ENCODE measurements at regions not wholly inside any gene's neighbourhood (a gene's known extent, or its start where the extent isn't known, plus 50 kb on each side); places are given as distances from the start of the nearest gene placed in this dataset.
"Not testable (repeated sequence)": the region's sequence is repeated elsewhere in the genome, so short reads cannot be mapped to it uniquely, and the experiment has no call there.

DNA sequence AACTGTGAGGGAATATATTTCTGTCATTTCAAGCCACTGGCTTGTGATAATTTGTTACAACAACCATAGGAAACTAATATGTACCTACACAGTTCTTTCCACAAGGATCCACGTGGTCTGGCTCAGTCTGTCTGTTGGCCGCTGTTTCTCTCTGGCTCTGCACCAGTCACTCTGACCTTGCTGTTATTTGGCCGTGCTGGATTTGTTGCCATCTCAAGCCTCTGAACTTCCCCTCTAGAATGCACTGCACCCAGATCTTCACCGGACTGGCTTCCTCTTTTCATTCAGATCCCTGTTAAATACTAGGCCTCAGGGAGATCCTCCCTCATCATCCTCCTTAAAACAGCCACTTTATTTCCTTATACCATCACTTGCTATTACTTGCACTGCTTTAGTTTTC lies 446.8 kb downstream of the TFAP2B start:
- no peak for DNase-seq

DNA sequence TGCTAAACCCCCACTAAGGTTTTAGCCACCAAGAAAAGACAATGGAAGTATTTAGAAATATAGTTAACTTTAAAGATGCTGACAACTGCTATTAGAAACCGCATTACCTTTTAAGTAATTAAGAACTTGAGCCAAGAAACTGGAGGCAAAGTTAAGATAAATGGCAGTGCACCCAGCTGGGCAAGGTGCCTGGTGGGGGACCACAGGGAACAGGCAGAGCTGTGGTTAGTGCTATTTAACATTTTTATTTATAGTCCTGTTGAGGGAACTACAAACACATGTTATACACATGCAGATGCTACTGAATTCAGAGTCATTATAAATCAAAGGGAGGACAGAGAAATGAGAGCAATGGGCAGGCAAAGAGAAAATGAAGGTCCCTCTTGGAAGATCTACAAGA lies 447.9 kb downstream of the TFAP2B start:
- DNase-seq = no peak

DNA sequence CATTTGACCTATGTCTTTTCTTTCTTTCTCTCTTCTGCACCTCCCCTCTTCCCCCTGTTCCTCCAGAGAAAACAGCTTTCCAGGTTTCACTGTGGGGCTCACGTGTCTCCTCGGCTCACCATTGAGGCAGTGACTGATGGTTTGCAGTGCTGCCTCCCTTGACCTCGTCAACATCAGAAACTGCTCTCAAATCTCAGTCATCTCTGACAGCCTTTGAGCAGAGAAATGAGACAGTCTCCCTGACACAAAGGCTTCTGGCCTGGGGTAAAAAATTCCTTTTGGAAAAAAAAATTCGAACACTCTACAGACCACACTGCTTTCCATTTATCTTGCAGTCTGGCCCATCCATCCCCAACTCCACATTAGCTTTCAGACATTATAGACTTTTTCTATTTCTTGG lies 450.0 kb downstream of the TFAP2B start:
- DNase-seq = no peak

DNA sequence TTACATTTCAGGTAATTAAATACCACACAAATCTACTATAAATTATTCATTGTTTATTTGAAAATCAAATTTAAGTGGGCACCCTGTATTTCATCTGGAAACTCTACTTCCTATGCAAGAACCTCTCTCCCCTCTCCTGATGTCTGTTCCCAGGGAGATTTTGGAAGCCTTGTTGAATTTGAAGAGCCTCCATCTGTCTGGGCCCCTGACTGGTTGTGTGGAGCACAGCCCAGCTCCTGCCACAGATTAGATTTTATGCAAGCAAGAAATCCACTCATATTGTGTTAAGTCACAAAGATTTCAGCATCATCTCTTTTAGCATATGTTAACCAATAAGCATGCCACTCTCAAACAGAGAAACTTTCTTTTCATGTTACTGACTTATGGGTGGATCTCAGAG lies 451.2 kb downstream of the TFAP2B start:
- no peak for DNase-seq

DNA sequence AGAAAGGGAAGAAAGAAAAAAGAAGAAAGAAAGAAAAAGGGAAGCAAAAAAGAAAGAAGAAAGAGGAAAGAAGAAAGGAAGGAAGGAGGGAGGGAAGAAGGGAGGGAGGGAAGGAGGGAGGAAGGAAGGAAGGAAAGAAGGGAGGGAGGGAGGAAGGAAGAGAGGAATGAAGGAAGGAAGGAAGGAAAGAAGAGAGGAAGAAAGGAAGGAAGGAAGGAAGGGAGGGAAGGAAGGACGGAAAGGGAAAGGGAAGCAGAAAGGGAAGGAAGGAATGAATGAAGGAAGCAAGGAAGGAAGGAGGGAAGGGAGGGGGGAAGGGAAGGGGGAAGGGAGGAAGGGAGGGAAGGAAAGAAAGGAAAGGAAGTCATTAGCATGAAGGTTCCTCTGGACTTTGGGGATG lies 452.9 kb downstream of the TFAP2B start:
- no peak for DNase-seq

DNA sequence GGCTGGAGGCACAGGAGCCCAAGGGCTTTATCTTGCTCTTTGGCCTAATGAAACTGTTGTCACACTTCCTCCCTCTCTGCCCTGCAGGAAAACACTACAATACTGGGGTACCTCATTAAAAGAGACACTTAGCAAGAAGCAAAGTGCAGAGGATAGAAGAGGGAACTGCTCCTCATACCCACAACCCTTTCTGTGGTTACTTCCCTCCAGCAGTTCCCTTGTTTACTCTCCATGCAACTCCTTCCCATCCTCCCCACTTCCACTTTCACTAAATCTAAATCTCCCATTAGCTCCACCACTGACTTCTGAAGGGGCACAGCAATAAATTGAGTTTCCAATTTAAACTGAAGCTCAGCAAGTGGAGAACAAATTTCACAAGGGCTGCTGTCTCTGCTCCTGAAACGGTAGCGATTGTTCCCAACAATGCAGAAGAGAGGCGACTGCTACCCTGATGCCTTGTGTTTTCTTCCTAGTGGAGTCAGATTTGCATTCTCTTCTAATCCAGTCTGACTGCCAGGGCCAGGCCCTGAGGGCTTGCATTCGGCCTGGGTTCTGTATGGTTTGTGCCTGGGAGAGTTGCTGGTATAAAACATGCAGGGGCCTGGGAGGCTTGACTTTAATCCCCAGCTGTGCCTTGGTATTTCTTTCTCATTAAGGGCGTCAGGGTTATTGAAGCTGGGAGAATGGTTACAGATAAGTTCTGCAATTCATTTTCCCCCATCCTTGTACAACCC lies 454.7 kb downstream of the TFAP2B start:
- no peak for DNase-seq

DNA sequence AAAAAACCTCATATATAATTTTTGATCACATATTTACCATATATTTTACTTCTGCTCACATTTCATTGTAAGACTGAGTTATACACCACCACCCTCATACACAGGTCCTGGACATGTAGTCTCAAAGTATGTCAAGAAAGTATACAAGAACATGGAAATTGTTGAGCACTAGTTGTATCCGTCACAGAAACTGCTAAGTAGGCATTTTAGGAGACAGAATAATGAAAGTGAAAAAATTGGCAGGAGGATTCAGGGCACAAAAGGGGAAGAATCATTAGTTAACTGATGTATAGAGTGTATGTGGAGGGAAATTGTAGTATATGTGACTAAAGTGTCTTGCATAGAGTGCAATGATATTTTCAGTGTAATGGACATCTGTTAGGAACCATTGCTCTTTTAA lies 458.8 kb downstream of the TFAP2B start:
- no peak for DNase-seq

DNA sequence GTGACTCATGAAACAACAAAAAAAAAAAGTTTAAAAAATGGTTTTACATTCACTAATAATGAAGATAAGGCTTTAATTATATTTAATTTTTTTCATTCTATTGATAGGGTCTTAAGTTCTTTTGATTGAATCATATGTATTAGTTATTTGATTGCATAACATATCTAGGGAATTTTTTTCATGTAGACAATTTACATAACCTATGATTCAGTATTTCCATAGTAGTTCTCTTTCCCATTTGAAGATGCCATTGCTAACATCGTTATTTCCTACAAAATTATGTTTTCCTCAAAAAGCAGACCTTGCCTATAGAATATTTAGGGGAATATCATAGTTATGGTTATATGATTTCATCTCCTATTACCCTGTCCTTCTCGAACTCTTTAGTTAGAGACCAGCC lies 463.4 kb downstream of the TFAP2B start:
- DNase-seq = no peak

DNA sequence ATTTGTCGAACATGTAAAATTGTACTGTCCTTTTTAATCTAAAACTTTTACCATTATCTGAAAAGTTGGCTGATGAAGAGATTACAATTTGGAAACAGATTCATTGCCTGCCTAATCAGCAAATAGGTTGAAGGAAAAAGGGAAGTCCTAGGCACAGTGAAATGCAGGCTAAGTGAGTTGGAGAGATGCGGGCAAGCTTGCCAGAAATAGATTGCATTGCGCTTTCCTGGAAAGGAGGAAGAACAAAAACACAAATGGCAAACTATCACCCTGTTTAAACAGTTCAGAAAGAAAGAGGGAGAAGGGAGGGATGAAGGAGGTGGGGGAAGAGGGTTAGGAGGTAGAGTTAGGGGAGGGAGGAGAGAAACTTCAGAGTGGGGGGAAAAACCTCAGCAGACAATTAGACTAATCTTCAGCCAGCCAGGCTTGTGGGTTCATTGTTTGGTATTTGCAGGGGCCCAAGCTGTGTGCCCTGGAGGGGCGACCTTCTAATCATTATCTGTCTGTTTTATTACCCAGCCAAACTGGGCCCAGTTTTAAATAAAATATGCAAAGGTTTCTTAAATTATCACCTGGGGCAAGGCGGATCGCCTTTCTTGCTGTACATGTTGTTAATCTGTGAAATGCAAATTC lies 465.2 kb downstream of the TFAP2B start:
- no peak for DNase-seq

DNA sequence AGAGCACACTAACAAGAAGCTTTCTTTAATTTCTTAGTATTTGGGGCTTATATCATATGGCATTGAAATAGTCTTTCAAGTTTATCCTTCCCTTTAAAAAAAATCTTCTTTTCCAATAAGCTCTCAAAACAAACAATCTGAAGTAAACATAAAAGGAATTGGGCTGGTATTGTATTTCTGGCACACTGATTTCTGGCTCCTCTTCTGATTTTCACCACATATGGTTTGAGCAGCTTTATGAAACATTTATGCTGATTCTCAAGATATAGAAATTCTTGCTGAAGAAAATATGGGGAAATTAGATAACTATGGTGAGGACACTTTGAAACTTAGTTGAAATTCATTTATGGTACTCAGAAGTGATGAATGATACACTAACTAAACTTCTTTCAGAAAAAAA lies 467.2 kb downstream of the TFAP2B start:
- DNase-seq = no peak

DNA sequence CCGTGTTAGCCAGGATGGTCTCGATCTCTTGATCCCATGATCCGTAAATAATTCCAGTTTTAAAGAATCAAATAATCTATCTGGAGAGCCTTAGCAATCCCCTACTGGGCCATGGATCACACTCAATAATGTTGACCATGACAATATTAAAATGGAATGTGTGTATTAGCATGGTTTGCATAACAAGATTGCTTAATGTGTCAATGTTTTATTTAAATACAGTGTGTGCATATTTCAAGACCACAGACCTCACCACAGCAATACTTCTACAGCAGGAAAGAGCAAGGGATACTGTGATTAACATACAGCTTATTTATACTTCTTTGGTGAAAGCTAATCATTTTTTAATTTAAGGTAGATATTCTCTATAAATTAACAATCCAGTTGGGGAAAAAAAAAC lies 470.4 kb downstream of the TFAP2B start:
- no peak for DNase-seq

DNA sequence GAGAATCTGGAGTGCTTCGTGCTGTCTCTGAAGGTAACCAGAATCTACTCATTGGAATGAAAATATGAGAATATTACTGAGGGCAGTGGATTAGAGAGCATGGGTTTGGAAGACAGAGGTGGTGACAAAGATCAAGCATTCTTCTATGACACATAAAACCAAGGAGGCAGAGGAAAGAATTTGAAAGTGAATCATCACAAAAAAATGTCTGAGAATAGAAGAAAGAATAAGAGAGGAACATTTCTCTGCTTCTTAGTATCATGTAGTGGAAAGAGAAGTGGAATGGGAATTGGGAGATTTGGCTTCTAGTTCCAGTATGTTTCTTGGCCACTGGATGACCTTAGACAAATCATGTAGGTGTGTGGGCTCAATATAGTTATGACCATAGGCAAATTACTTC lies 474.0 kb downstream of the TFAP2B start:
- DNase-seq = no peak

DNA sequence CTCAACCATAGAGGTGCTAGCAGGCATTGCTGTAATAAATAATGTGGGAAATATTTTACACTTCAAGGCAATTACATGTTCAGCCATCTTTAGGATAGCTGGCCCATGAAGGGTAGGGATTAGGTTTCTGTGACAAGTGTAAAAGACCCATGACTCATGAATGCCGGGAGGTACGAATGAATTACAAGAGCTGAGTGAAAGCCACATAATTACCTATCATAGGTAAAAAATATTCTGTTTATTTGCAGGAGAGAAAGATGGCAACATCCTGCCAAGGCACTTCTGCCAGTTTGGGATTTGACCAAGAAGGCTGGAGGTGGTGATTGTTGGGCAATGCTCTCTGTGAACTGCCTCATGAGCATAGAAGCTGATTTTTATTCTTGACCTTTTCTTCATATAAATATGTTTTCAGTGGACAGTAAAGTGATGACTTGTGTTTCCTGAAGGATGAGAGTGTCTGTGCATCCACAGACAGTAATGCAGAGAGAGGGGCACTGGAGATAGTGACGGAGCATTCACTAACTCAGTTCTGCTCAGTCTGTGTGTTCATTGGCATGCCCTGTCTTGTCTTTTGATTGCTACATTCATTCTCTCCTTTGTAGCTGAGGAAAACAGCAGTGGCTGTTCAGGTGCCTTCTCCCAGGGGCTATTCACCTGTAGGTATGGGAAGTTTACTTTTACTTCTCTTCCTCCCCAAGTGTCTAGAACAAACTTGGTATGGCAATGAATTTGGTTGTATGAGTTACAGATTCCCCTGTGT lies 481.1 kb downstream of the TFAP2B start:
- DNase-seq = no peak

DNA sequence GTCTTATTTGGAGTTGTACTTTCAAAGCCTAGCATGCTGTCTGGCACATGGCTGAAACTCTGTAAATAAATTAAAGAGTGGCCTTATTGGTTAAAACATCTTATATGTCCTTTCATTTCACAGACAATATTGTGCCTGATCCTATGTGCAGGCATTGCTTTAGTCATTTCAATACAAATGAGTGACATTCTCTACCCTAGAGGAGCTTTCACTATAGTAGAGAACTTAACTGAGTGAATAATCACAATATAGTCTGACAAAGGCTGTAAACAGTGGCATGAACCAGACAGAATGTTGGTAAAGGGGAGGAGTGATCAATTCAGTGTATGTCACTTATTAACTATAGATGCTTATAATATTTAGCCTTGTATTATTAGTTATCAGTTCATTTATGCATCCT lies 481.8 kb downstream of the TFAP2B start:
- no peak for DNase-seq

DNA sequence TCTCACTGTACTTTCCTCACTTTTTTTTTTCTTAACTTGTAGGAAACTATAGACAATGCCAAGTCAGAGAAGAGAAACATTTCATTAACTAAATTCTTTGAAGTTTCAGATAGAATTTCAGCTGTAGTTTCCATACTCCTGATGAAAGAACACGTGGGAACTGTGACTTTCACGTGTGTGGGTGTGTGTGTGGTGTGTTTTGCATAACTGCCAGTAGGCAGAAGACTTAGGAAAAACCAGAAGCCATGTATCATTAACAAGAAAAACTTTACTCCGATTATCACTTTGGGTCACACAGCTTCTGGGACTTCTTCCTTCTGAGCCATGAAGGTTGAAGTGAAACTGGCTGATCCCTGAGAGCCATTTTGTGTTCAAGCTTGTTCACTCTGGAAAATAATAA lies 483.3 kb downstream of the TFAP2B start:
- DNase-seq = no peak

DNA sequence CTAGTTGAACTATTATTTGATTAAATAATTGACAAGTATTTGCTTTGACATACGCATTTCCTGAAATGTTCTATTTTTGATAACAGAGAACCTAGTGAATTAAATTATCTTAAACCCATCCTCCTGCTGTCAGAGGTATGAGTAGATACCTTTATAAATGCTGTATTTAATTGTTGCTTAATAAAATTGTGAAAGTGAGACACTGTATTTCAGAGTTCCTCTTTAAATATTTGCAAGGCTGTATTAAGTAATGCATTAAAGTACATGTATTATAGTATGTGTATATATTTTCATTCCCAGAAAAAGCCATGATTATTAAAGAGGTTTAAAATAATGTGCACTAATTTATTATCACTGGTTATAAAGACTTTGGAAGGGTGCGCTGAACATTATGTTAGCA lies 483.8 kb downstream of the TFAP2B start:
- DNase-seq = no peak

DNA sequence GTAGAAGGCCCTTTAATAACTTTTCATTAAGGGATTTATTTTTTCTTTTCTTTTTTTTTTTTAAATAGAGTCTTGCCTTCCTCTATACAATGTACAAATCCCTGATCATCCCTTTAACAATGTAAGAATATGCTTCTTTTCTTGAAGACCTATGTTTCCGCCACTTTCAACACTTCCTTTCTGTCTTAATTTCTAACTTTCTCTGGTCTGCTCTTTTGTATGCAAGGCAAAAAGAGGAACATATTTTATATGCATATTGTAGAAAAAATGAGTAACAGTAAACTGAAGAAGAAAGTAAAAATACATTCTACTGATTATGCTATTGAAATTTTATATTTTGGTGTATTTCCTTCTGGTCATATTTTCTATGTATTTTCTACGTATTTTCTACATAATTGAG lies 484.7 kb downstream of the TFAP2B start:
- DNase-seq = no peak

DNA sequence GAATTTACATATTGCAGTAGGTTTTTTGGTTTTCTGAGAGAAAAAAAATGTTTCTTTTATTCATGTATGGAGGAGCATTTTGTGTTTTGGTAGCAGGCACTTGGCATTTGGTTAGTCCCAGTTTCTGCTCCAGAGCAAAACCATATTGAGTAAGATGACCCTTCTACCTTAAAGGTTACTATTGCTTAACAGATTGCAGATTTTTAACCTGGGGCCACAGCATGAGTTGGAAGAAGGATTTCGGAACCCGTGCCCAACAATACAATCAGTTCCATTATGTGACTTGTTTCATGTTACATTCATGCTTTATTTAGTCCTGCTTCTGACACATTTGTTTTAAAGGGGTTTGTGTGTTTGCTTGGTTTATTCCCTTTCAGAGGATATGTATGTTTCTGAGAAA lies 496.3 kb downstream of the TFAP2B start:
- DNase-seq = no peak

DNA sequence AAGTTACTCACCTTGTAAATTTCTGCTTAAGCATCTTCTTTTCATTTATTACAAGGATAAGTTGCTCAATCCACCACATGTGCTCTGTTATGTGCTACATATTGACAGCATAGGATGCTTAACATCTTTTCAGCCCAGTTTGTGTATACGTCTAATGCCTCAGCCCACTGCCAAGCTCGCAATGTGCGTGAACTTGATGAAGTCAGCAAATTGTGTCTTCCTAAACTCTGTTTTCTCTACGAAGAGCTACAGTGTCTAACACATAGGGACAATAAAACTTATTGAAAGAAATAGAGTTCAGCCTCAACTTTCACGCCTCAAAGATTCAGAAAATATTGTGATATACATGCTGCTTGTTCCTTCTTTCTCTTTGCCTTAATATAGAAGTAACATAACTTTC lies 500.0 kb downstream of the TFAP2B start:
- no peak for DNase-seq

DNA sequence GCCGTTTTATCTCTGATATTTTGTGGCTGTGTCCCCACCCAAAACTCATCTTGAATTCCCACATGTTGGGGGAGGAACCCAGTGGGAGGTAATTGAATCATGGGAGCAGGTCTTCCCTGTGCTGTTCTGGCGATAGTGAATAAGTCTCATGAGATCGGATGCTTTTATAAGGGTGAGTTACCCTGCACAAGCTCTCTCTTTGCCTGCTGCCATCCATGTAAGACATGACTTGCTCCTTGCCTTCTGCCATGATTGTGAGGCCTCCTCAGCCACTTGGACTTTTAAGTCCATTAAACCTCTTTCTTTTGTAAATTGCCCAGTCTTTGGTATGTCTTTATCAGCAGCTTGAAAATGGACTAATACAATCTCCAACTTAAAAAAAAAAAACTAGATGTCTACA lies 502.8 kb downstream of the TFAP2B start:
- DNase-seq = not testable (repeated sequence)

DNA sequence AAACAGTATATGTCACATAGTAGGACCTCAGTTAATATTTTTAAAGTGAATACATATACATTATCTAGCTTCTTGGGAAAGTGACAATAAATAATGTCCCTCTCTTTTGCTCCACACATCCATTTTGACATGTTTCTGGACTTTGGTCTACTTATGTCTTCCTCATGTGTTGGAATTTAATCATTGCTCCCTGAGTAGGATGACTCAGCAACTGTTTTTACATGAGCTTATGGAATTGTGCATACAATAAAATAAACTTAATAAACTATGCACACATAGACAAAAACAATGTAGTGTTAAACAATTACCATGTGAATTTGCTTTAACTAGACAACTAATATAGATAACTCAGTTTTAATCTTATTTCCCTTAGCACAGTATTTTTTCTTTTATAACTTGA lies 503.8 kb downstream of the TFAP2B start:
- no peak for DNase-seq

DNA sequence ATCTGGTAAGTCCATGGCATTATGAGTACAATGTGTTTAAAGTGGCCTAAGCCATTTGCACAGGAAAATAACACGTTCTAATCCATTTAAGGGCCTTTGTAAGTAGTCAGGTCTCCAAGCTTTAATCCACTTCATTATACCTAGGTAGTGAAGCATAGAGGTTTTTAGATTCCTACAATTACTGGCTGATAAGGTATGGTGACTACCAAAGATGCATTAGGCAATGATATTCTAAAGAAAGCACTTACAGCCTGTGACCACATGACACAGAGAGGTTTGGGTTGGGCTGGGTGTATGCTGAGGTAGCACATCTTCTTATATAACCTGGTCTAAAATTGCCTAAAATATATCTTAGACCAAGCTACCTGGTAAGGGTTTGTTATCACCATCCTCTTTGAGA lies 504.4 kb downstream of the TFAP2B start:
- DNase-seq = no peak

DNA sequence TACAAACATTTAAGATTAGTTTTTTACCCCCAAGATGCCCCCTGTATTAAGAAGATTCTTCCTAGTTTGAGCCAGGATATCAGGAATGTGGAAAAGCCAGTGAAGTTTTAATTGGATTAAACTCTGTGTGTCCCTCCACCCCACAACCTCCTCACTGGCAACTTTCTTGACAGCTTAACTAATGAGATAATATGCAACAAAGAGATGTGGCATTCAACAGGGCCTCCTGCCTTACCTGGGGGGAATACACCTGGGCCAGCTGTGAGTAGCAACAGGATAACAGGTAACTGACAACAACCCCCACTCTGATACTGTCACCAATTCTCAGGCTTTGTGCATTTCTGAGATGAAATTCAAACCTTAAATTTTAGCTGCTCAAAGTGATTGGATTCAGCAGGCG lies 512.3 kb downstream of the TFAP2B start:
- no peak for DNase-seq

DNA sequence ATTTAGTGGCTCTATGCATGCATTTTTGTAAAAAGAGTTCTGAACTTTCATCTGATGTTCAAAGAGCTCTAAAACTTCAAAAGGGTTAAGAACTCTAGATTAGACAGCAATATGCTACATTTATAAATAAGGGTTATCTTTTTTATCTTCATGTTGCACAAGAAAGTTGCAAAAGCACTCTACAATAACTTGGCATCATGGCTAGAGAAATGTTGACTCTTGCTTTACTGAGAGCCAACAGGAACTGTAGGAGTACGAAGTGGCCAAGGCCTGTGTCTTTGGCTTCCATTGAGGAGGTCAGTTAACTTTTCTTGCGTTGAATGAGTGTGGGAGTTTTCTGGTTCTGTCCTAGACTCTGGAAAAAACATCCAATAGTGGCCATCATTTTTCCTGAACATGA lies 516.9 kb downstream of the TFAP2B start:
- DNase-seq = no peak
